ENCODE measurements at regions not wholly inside any gene's neighbourhood (a gene's known extent, or its start where the extent isn't known, plus 50 kb on each side); places are given as distances from the start of the nearest gene placed in this dataset.
"Not testable (repeated sequence)": the region's sequence is repeated elsewhere in the genome, so short reads cannot be mapped to it uniquely, and the experiment has no call there.

- no peak for TF ChIP-seq POLR2A (IDR thresholded peaks at IDR 0.05)
- TF ChIP-seq CTCF (IDR thresholded peaks at IDR 0.05), result no peak
- H3K9me3 ChIP-seq, result no peaks in the 10 kb centered on the region
- no peak overlapping the region for H3K4me3 ChIP-seq
- no peaks in the 10 kb centered on the region for H3K27me3 ChIP-seq
- H3K4me1 ChIP-seq, result no peaks in the 10 kb centered on the region
- no peak for DNase-seq
- H3K27ac ChIP-seq, result no peak overlapping the region
- H3K36me3 ChIP-seq, result no peaks in the 10 kb centered on the region
Observed at GRCh38 chr10:63965846-63966245, 444.6 kb downstream of the REEP3 start.

GRCh38 chr10:63972949-63973827, 452.0 kb downstream of the REEP3 start:
- no peak for DNase-seq
- no peaks in the 10 kb centered on the region for H3K4me1 ChIP-seq

GRCh38 chr10:63976538-63976937, 455.3 kb downstream of the REEP3 start:
- H3K9me3 ChIP-seq, result no peaks in the 10 kb centered on the region
- no peak for TF ChIP-seq POLR2A (IDR thresholded peaks at IDR 0.05)
- peak in 4 of 6 experiments; percentile 7 to 39 (median 20) for TF ChIP-seq CTCF (IDR thresholded peaks at IDR 0.05)
- no peaks in the 10 kb centered on the region for H3K4me1 ChIP-seq
- H3K36me3 ChIP-seq, result no peaks in the 10 kb centered on the region
- no peaks in the 10 kb centered on the region for H3K27me3 ChIP-seq
- no peak overlapping the region for H3K4me3 ChIP-seq
- H3K27ac ChIP-seq, result no peak overlapping the region
- no peak for DNase-seq

More at GRCh38 chr10:63972949-63973827, 452.0 kb downstream of the REEP3 start:
- no peaks in the 10 kb centered on the region for H3K9me3 ChIP-seq
- TF ChIP-seq CTCF (IDR thresholded peaks at IDR 0.05), result no peak
- no peak for TF ChIP-seq POLR2A (IDR thresholded peaks at IDR 0.05)
- no peak overlapping the region for H3K27ac ChIP-seq
- no peak overlapping the region for H3K4me3 ChIP-seq
- H3K36me3 ChIP-seq, result no peaks in the 10 kb centered on the region
- no peaks in the 10 kb centered on the region for H3K27me3 ChIP-seq

DNA sequence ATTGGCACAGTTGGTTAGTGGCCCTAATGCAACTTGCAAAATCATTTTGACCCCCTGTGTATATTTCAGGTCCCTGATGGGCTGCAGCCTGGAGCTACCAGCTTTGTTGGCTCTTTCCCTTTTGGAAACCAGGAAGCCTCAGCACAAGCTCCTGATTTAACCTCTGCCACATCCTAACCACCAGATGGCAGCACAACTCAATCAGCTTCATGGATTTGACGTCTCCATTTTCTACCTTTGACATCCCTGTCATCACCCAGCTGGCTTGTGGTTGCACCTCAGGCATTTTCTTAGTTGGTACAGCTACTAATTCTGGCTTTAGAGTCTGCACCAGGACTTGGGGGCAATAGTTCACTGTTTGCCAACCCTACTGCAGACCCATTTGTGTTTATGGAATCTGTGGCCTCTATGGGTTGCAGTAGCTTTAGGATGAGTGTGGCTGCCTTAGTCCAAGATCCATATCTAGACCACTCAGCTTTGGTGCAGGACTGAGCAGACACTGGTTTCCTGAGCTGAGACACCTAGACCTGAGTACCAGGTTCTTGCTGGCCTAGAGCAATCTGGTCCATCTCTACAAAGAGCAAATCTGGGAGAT, 456.2 kb downstream of the REEP3 start:
- H3K9me3 ChIP-seq, result no peaks in the 10 kb centered on the region
- no peak for TF ChIP-seq POLR2A (IDR thresholded peaks at IDR 0.05)
- TF ChIP-seq CTCF (IDR thresholded peaks at IDR 0.05), result peak in 4 of 6 experiments; percentile 27 to 43 (median 32)
- H3K4me3 ChIP-seq, result no peak overlapping the region
- H3K36me3 ChIP-seq, result no peaks in the 10 kb centered on the region
- no peak for DNase-seq
- no peak overlapping the region for H3K27ac ChIP-seq
- H3K4me1 ChIP-seq, result no peaks in the 10 kb centered on the region
- no peaks in the 10 kb centered on the region for H3K27me3 ChIP-seq

GRCh38 chr10:63980870-63981269, 459.7 kb downstream of the REEP3 start:
- H3K36me3 ChIP-seq, H3K27ac ChIP-seq, DNase-seq, H3K9me3 ChIP-seq, H3K4me1 ChIP-seq, H3K27me3 ChIP-seq, H3K4me3 ChIP-seq: not testable (repeated sequence)

GRCh38 chr10:63984061-63984460, 462.9 kb downstream of the REEP3 start:
- not testable (repeated sequence) for H3K4me1 ChIP-seq, DNase-seq, H3K9me3 ChIP-seq

More at GRCh38 chr10:63984061-63984460, 462.9 kb downstream of the REEP3 start:
- H3K36me3 ChIP-seq, H3K27ac ChIP-seq, H3K27me3 ChIP-seq, H3K4me3 ChIP-seq: not testable (repeated sequence)

Data from Peyer's patch (tissue), 4 donors.